Right renal cortex interstitium (tissue), 3 donors: ENCODE measurements at regions not wholly inside any gene's neighbourhood (a gene's known extent, or its start where the extent isn't known, plus 50 kb on each side); places are given as distances from the start of the nearest gene placed in this dataset.

Source experiments
- DNase-seq, 3 donors: peaks; one replicate each; pipeline ENCODE4 v3.0.0-alpha.2; 2013; ENCODE audit warnings: low read depth in 3 of 3, low spot score in 2 of 3

DNA sequence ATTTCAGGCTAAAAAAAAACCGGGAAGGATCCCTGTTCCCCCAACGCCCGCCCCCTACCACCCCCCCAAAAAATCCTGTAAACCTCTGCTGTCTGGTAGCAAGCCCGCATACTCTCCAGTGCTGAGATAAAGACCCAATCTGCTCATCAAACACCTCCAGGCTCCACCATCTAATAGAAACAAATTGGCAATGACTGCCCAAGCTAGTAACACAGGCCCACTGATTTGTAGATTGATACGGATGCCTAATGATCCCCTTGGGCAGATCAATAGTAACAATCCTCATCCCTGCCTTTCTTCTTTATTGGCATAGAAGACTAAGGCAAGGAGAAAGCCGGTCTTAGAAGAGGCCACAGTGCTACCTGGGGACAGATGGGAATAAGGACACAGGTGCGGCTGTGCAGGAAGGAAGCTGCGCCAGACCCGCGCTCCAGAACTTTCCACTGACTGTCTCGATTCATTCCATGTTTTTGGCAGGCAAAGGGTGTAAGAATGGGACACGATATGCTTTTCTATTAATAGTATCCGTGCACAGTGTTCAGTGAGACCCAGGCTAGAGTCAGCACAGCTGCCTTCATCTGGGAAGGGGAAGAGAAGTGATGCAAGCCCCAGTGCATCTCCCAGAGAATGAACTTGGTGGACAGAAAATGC, 407.6 kb upstream of the PSMD7 start:
- no peak for DNase-seq

- no peak for DNase-seq
These were observed 408.7 kb upstream of the PSMD7 start for GRCh38 chr16:73887911-73888310.

GRCh38 chr16:73886426-73886825, 410.2 kb upstream of the PSMD7 start:
- no peak for DNase-seq

- no peak for DNase-seq
These were observed 411.3 kb upstream of the PSMD7 start for GRCh38 chr16:73885319-73885718.

- no peak for DNase-seq
These were observed 412.8 kb upstream of the PSMD7 start for GRCh38 chr16:73883841-73884240.

GRCh38 chr16:73883126-73883525, 413.5 kb upstream of the PSMD7 start:
- no peak for DNase-seq

- no peak for DNase-seq
These were observed 414.0 kb upstream of the PSMD7 start for GRCh38 chr16:73882651-73883050.

GRCh38 chr16:73882033-73882432, 414.6 kb upstream of the PSMD7 start:
- DNase-seq = no peak

DNA sequence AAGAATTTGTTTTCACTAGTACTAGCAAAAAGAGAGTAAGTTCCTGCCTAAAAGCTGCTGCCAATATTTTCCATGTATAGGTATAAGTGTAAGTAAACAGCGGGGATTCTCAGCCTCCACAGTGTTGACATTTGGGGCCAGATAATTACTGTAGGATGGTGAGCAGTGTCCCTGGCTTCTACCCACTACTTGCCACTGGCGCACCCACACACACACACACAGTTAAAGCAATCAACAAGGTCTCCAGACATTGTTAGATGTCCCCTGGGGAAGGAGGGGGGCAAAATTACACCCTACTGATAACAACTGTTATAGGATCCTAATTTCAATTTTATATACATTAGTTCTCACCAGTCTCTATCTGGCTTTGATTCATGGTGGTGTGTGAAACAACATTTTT, 417.0 kb upstream of the PSMD7 start:
- no peak for DNase-seq

- DNase-seq = peak in 2 of 3 donors; percentile 31 to 55
These were observed 418.0 kb upstream of the PSMD7 start for GRCh38 chr16:73878611-73879010.

GRCh38 chr16:73877150-73877549, 419.5 kb upstream of the PSMD7 start:
- no peak for DNase-seq

DNA sequence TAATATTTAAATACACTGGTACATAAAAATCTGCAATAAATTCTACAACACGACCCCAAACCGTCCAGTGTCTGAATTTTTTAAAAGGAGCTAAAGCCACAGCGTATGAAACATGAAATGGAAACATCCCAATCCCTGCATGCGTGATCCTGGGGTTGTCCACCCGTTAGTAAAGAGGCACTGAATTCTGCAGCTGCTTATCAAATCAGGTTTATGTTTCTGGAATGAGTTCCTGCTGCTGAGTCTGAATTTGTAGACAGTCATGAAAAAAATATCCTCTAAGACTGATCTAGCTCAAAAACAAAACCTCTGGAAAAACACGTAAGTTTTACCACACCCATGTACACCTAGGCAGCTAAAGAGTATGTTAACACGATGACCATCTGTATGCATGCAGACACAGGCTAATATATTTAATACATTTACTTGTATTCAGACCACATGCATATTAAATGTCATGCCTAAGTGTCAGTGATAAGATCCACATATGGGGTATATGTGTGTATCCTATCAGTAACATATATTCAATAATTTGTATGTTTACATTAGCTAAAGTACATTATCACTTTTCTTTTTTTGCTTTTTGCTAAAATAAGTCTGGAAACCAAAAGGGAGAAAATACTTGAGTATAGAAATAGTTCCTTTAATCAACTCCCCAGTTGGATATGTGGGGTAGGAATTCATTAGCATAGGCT, 420.5 kb upstream of the PSMD7 start:
- no peak for DNase-seq

DNA sequence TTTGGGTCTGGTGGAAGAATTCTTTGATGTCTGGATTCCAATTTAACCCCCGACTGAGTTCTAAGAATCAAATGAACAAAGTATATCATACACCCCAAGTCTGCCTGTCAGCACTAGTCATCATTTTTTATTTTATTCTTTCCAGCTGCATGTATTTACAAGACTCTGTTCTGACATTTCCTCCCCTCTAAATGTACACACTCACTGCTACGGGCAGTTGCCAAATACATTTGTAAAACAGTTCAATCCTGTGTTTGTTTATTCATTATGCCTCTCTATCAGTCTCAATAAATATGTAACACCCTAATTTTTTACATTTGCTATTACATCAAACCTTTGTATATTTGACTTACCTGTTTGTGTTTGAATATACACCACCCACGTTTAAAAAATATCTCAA, 422.3 kb upstream of the PSMD7 start:
- DNase-seq = no peak

GRCh38 chr16:73873643-73874042, 423.0 kb upstream of the PSMD7 start:
- no peak for DNase-seq

DNA sequence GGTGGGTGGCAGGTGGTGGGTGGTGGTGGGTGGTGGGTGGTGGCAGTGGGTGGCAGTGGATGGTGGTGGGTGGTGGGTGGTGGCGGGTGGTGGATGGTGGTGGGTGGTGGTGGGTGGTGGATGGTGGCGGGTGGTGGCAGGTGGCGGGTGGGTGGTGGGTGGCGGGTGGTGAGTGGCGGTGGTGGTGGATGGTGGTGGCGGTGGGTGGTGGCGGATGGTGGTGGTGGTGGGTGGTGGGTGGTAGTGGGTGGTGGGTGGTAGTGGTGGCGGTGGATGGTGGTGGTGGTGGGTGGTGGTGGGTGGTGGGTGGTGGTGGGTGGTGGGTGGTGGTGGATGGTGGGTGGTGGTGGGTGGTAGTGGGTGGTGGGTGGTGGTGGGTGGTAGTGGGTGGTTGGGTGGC, 423.8 kb upstream of the PSMD7 start:
- no peak for DNase-seq

DNA sequence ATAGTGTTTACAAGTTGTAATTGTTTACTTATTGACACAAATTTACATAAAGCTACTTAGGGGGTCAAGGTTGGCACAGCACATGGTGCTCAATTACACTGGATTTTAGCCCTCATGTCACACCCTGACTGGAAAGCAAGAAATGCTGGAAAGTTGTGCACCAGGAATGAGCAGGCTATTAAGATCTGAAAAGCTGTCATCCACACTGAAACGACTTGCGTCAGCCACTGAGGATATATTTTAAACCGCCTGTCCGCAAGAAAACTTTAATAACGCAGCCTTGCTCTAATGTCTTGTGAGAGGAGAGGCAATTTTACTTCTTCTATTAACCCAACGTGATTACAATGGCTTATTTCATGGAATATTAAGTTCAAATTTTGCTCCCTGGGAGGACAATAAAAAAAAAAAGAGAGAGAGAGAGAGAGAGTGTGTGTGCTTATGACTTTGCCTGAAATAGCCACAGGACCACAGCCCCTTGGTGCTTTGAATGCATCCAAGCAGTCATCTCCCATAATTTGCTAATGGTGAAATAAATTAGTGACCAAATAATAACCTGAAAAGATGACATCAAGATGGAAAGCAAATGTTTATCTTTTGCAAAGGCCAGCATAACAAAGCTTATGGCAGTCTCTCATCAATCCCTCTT, 425.4 kb upstream of the PSMD7 start:
- DNase-seq = no peak

- DNase-seq = no peak
These were observed 427.5 kb upstream of the PSMD7 start for GRCh38 chr16:73869126-73869525.

- DNase-seq = no peak
These were observed 431.7 kb upstream of the PSMD7 start for GRCh38 chr16:73864868-73865267.

DNA sequence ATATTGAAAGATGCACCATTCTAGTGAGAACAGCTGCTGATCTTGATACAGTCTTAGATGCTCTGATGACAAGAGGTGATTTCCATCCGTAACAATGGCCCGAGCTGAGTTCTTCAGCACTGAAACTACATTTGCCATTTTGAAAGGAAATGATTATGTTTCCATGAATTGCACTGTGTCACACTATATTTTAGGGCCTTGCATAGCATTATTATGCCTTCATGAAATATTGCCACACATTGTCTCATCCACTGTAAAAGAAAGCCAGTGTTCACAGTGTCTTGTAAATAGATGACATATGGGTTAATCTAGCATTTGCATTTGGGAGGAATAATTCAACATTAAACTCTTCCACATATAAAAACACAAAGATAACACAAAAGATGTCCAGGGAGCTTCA, 438.3 kb upstream of the PSMD7 start:
- DNase-seq = no peak

GRCh38 chr16:73853968-73854367, 442.6 kb upstream of the PSMD7 start:
- DNase-seq = no peak

DNA sequence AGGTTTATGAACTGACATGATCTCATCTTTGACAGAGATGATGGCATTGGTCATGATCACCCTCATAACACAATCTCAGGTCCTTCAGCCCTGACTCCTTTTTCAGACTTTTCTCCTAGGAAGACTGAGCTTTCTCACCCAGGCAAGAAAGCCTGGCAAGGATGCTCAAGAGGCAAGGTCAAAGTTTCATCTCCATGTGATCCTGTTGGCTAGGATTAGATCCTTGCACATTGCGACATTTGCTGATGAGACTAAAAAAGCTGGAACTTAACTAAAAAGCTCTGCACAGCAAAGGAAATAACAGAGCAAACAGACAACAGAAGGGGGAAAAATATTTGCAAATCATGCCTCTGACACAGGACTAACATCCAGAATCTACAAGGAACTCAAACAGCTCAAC, 444.1 kb upstream of the PSMD7 start:
- DNase-seq = no peak

DNA sequence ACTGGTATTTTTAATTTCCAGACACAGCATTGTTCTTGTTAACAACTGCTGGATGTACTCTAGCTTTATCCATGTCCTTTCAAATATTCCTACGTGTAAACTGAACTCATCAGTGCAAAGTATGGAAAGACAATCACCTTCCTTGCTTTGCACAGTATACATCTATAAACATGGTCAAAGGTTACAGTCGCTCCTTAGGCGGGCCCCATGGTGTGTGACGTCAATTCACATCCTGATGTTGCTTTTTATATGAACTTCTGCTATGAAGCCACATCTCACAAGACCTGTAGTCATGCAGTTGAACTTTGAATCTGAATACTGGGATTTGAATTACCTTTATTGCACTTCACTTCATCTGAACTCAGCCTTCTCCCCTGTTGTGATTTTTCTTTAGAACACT, 447.6 kb upstream of the PSMD7 start:
- DNase-seq = no peak
